Epidermal melanocyte (primary cell): ENCODE measurements at regions not wholly inside any gene's neighbourhood (a gene's known extent, or its start where the extent isn't known, plus 50 kb on each side); places are given as distances from the start of the nearest gene placed in this dataset.

Experiments
- DNase-seq: peaks from one replicate; pipeline ENCODE4 v3.0.0; 2011; ENCODE audit warnings: low spot score; ENCODE audit not compliant: insufficient read length

GRCh38 chr5:52392321-52392720 is 395.4 kb upstream of the ITGA1 start:
- no peak for DNase-seq

- no peak for DNase-seq
These were observed 377.9 kb upstream of the ITGA1 start for GRCh38 chr5:52409835-52410234.

GRCh38 chr5:52419357-52419756 is 368.4 kb upstream of the ITGA1 start:
- no peak for DNase-seq

GRCh38 chr5:52427615-52428014 is 360.1 kb upstream of the ITGA1 start:
- no peak for DNase-seq

GRCh38 chr5:52428977-52429489 is 358.7 kb upstream of the ITGA1 start:
- no peak for DNase-seq

GRCh38 chr5:52441768-52442167 is 345.9 kb upstream of the ITGA1 start:
- DNase-seq: no peak

GRCh38 chr5:52443187-52443586 is 344.5 kb upstream of the ITGA1 start:
- DNase-seq: no peak

- DNase-seq: no peak
These were observed 339.6 kb upstream of the ITGA1 start for GRCh38 chr5:52448111-52448510.

GRCh38 chr5:52449516-52449915 is 338.2 kb upstream of the ITGA1 start:
- DNase-seq: no peak

GRCh38 chr5:52452098-52452497 is 335.6 kb upstream of the ITGA1 start:
- DNase-seq: no peak

- DNase-seq: no peak
These were observed 334.5 kb upstream of the ITGA1 start for GRCh38 chr5:52453176-52453575.

GRCh38 chr5:52455920-52456319 is 331.8 kb upstream of the ITGA1 start:
- no peak for DNase-seq

GRCh38 chr5:52457810-52458209 is 329.9 kb upstream of the ITGA1 start:
- no peak for DNase-seq

GRCh38 chr5:52466113-52466512 is 321.6 kb upstream of the ITGA1 start:
- no peak for DNase-seq

GRCh38 chr5:52466749-52467520 is 320.8 kb upstream of the ITGA1 start:
- no peak for DNase-seq

GRCh38 chr5:52468976-52469375 is 318.7 kb upstream of the ITGA1 start:
- DNase-seq: no peak

GRCh38 chr5:52469420-52469819 is 318.3 kb upstream of the ITGA1 start:
- DNase-seq: no peak

- DNase-seq: no peak
These were observed 317.9 kb upstream of the ITGA1 start for GRCh38 chr5:52469835-52470234.

GRCh38 chr5:52476346-52476745 is 311.4 kb upstream of the ITGA1 start:
- no peak for DNase-seq

GRCh38 chr5:52481201-52481600 is 306.5 kb upstream of the ITGA1 start:
- DNase-seq: no peak

GRCh38 chr5:52481851-52482250 is 305.9 kb upstream of the ITGA1 start:
- DNase-seq: no peak

GRCh38 chr5:52491071-52491787 is 296.5 kb upstream of the ITGA1 start:
- DNase-seq: no peak

GRCh38 chr5:52491818-52492217 is 295.9 kb upstream of the ITGA1 start:
- DNase-seq: no peak
